ENCODE measurements at regions not wholly inside any gene's neighbourhood (a gene's known extent, or its start where the extent isn't known, plus 50 kb on each side); places are given as distances from the start of the nearest gene placed in this dataset.
A peak's percentile ranks its signal among the peaks of the same experiment; 100 is the strongest.
"Not testable (repeated sequence)": the region's sequence is repeated elsewhere in the genome, so short reads cannot be mapped to it uniquely, and the experiment has no call there.

- H3K4me1 ChIP-seq (ENCODE audit: control insufficient read depth in 1 of 2, insufficient read depth in 2 of 2, low read length in 2 of 2); H3K4me3 ChIP-seq (ENCODE audit: low read length in 2 of 2); H3K27me3 ChIP-seq (ENCODE audit: control insufficient read depth in 1 of 2, insufficient read depth in 2 of 2, low read length in 1 of 2); H3K36me3 ChIP-seq (ENCODE audit: control insufficient read depth in 1 of 2, insufficient read depth in 2 of 2, low read length in 1 of 2); H3K9me3 ChIP-seq (ENCODE audit: control insufficient read depth, low read length); H3K27ac ChIP-seq (ENCODE audit: low read depth in 1 of 2, low read length in 2 of 2); DNase-seq; ATAC-seq (ENCODE audit: low FRiP score); intact Hi-C loops (cut with DNase I): not testable (repeated sequence)
- 64 to 69% methylated on average over 2 to 3 of the region's 7 CpGs for WGBS, 2 donors
Observed at GRCh38 chr2:110342077-110342476, 129.7 kb upstream of the MTLN start.

- WGBS, 2 donors, result no CpG with 5 or more reads among the region's 2 CpGs
- DNase-seq; intact Hi-C loops (cut with DNase I); H3K27me3 ChIP-seq (ENCODE audit: control insufficient read depth in 1 of 2, insufficient read depth in 2 of 2, low read length in 1 of 2); H3K36me3 ChIP-seq (ENCODE audit: control insufficient read depth in 1 of 2, insufficient read depth in 2 of 2, low read length in 1 of 2); H3K27ac ChIP-seq (ENCODE audit: low read depth in 1 of 2, low read length in 2 of 2); ATAC-seq (ENCODE audit: low FRiP score); H3K4me1 ChIP-seq (ENCODE audit: control insufficient read depth in 1 of 2, insufficient read depth in 2 of 2, low read length in 2 of 2); H3K9me3 ChIP-seq (ENCODE audit: control insufficient read depth, low read length); H3K4me3 ChIP-seq (ENCODE audit: low read length in 2 of 2): not testable (repeated sequence)
Observed at GRCh38 chr2:110339126-110339525, 126.8 kb upstream of the MTLN start.

GRCh38 chr2:110338277-110339003 is 126.1 kb upstream of the MTLN start:
- H3K36me3 ChIP-seq (ENCODE audit: control insufficient read depth in 1 of 2, insufficient read depth in 2 of 2, low read length in 1 of 2); ATAC-seq (ENCODE audit: low FRiP score); H3K27ac ChIP-seq (ENCODE audit: low read depth in 1 of 2, low read length in 2 of 2); H3K4me3 ChIP-seq (ENCODE audit: low read length in 2 of 2); intact Hi-C loops (cut with DNase I); H3K27me3 ChIP-seq (ENCODE audit: control insufficient read depth in 1 of 2, insufficient read depth in 2 of 2, low read length in 1 of 2); H3K9me3 ChIP-seq (ENCODE audit: control insufficient read depth, low read length); H3K4me1 ChIP-seq (ENCODE audit: control insufficient read depth in 1 of 2, insufficient read depth in 2 of 2, low read length in 2 of 2): not testable (repeated sequence)
- peak; percentile 31 to 35 for DNase-seq
- WGBS, 2 donors, result 93 to 97% methylated on average over 10 to 14 of the region's 22 CpGs

GRCh38 chr2:110336071-110336470 is 123.7 kb upstream of the MTLN start:
- H3K27me3 ChIP-seq (ENCODE audit: control insufficient read depth in 1 of 2, insufficient read depth in 2 of 2, low read length in 1 of 2); H3K36me3 ChIP-seq (ENCODE audit: control insufficient read depth in 1 of 2, insufficient read depth in 2 of 2, low read length in 1 of 2); H3K27ac ChIP-seq (ENCODE audit: low read depth in 1 of 2, low read length in 2 of 2); H3K4me3 ChIP-seq (ENCODE audit: low read length in 2 of 2); intact Hi-C loops (cut with DNase I); H3K9me3 ChIP-seq (ENCODE audit: control insufficient read depth, low read length); H3K4me1 ChIP-seq (ENCODE audit: control insufficient read depth in 1 of 2, insufficient read depth in 2 of 2, low read length in 2 of 2); ATAC-seq (ENCODE audit: low FRiP score): not testable (repeated sequence)
- DNase-seq, result peak in 1 of 2 donors; percentile 21
- WGBS, 2 donors, result 83 to 92% methylated on average over 2 to 4 of the region's 5 CpGs

- peak in 1 of 2 donors; percentile 12 for DNase-seq
- WGBS, 2 donors, result 88 to 89% methylated on average over 2 of the region's 10 CpGs
- H3K9me3 ChIP-seq (ENCODE audit: control insufficient read depth, low read length); H3K27me3 ChIP-seq (ENCODE audit: control insufficient read depth in 1 of 2, insufficient read depth in 2 of 2, low read length in 1 of 2); H3K4me3 ChIP-seq (ENCODE audit: low read length in 2 of 2); H3K4me1 ChIP-seq (ENCODE audit: control insufficient read depth in 1 of 2, insufficient read depth in 2 of 2, low read length in 2 of 2); ATAC-seq (ENCODE audit: low FRiP score); intact Hi-C loops (cut with DNase I); H3K36me3 ChIP-seq (ENCODE audit: control insufficient read depth in 1 of 2, insufficient read depth in 2 of 2, low read length in 1 of 2); H3K27ac ChIP-seq (ENCODE audit: low read depth in 1 of 2, low read length in 2 of 2): not testable (repeated sequence)
Observed at GRCh38 chr2:110335415-110336049, 123.2 kb upstream of the MTLN start.

- H3K27ac ChIP-seq (ENCODE audit: low read depth in 1 of 2, low read length in 2 of 2); H3K36me3 ChIP-seq (ENCODE audit: control insufficient read depth in 1 of 2, insufficient read depth in 2 of 2, low read length in 1 of 2); H3K27me3 ChIP-seq (ENCODE audit: control insufficient read depth in 1 of 2, insufficient read depth in 2 of 2, low read length in 1 of 2); H3K4me1 ChIP-seq (ENCODE audit: control insufficient read depth in 1 of 2, insufficient read depth in 2 of 2, low read length in 2 of 2); H3K4me3 ChIP-seq (ENCODE audit: low read length in 2 of 2); ATAC-seq (ENCODE audit: low FRiP score); H3K9me3 ChIP-seq (ENCODE audit: control insufficient read depth, low read length); intact Hi-C loops (cut with DNase I): not testable (repeated sequence)
- DNase-seq, result peak; percentile 15 to 51
- 81 to 85% methylated on average over 7 to 10 of the region's 18 CpGs for WGBS, 2 donors
Observed at GRCh38 chr2:110333114-110334095, 121.1 kb upstream of the MTLN start.

GRCh38 chr2:110331625-110332024 is 119.3 kb upstream of the MTLN start:
- H3K9me3 ChIP-seq (ENCODE audit: control insufficient read depth, low read length); H3K27me3 ChIP-seq (ENCODE audit: control insufficient read depth in 1 of 2, insufficient read depth in 2 of 2, low read length in 1 of 2); intact Hi-C loops (cut with DNase I); ATAC-seq (ENCODE audit: low FRiP score); H3K27ac ChIP-seq (ENCODE audit: low read depth in 1 of 2, low read length in 2 of 2); H3K36me3 ChIP-seq (ENCODE audit: control insufficient read depth in 1 of 2, insufficient read depth in 2 of 2, low read length in 1 of 2); H3K4me3 ChIP-seq (ENCODE audit: low read length in 2 of 2); H3K4me1 ChIP-seq (ENCODE audit: control insufficient read depth in 1 of 2, insufficient read depth in 2 of 2, low read length in 2 of 2): not testable (repeated sequence)
- WGBS, 2 donors, result 90 to 94% methylated on average over 7 to 8 of the region's 10 CpGs
- DNase-seq, result peak; percentile 20 to 54

- DNase-seq, result peak in 1 of 2 donors; percentile 20
- intact Hi-C loops (cut with DNase I); H3K27ac ChIP-seq (ENCODE audit: low read depth in 1 of 2, low read length in 2 of 2): not testable (repeated sequence)
Observed at GRCh38 chr2:110329760-110330159, 117.4 kb upstream of the MTLN start.

More at GRCh38 chr2:110329760-110330159, 117.4 kb upstream of the MTLN start:
- not testable (repeated sequence) for H3K27me3 ChIP-seq (ENCODE audit: control insufficient read depth in 1 of 2, insufficient read depth in 2 of 2, low read length in 1 of 2); H3K4me3 ChIP-seq (ENCODE audit: low read length in 2 of 2); H3K36me3 ChIP-seq (ENCODE audit: control insufficient read depth in 1 of 2, insufficient read depth in 2 of 2, low read length in 1 of 2); H3K9me3 ChIP-seq (ENCODE audit: control insufficient read depth, low read length); H3K4me1 ChIP-seq (ENCODE audit: control insufficient read depth in 1 of 2, insufficient read depth in 2 of 2, low read length in 2 of 2); ATAC-seq (ENCODE audit: low FRiP score)
- WGBS, 2 donors, result 98 to 100% methylated on average over 5 of the region's 10 CpGs

Measured in aorta (tissue), 5 donors.